Astrocyte (in vitro differentiated cells and primary cell): ENCODE measurements at regions not wholly inside any gene's neighbourhood (a gene's known extent, or its start where the extent isn't known, plus 50 kb on each side); places are given as distances from the start of the nearest gene placed in this dataset.

Source experiments
- EZH2 ChIP-seq: IDR thresholded peaks from 2 replicates; pipeline ENCODE4 v1.6.1; 2012; ENCODE audit warnings: mild to moderate bottlenecking, low read length, inconsistent platforms; ENCODE audit not compliant: insufficient read depth
- TF ChIP-seq, protein P1 (sequence below): IDR thresholded peaks from 2 replicates; pipeline ENCODE4 v1.5.1; 2011; ENCODE audit warnings: low read depth, mild to moderate bottlenecking, inconsistent platforms, low read length, moderate library complexity; ENCODE audit not compliant: insufficient read depth

DNA sequence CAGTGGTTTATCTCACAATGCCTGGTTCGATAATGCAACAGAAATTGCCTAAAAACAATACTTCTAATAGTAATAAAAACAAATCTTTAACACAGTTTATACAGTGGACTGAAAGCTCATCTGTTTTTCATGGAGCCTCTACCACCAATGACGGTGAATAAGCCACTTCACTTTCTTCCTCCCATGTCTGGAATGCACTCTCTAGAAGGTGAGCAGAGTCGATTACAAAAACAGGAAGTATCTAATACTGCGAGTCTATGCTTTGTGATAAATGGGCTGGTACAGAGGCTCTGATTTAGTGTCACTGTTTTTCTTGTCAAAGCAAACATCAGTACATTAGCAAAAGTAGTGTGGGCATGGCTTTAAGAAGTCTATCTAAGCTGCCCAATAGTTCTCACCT lies 1348.6 kb upstream of the SLC10A2 start:
- TF ChIP-seq, protein P1, sequence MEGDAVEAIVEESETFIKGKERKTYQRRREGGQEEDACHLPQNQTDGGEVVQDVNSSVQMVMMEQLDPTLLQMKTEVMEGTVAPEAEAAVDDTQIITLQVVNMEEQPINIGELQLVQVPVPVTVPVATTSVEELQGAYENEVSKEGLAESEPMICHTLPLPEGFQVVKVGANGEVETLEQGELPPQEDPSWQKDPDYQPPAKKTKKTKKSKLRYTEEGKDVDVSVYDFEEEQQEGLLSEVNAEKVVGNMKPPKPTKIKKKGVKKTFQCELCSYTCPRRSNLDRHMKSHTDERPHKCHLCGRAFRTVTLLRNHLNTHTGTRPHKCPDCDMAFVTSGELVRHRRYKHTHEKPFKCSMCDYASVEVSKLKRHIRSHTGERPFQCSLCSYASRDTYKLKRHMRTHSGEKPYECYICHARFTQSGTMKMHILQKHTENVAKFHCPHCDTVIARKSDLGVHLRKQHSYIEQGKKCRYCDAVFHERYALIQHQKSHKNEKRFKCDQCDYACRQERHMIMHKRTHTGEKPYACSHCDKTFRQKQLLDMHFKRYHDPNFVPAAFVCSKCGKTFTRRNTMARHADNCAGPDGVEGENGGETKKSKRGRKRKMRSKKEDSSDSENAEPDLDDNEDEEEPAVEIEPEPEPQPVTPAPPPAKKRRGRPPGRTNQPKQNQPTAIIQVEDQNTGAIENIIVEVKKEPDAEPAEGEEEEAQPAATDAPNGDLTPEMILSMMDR: no peak
- TF ChIP-seq EZH2: no peak
